ENCODE measurements at regions not wholly inside any gene's neighbourhood (a gene's known extent, or its start where the extent isn't known, plus 50 kb on each side); places are given as distances from the start of the nearest gene placed in this dataset.

DNA sequence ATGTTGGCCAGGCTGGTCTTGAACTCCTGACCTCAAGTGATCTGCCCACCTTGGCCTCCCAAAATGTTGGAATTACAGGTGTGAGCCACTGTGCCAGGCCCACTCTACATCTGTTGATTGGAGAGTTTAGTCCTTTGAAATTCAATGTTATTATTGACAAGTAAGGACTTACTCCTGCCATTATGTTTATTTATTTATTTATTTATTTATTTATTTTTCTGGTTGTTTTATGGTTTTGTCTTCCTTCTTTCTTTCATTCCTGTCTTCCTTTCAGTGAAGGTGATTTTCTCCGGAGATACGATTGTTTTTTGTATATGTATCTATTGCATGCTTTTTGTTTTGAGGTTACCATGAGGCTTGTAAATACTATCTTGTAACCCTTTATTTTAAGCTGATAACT lies 602.6 kb downstream of the EPM2A start (continued):
- TF ChIP-seq, protein P1, sequence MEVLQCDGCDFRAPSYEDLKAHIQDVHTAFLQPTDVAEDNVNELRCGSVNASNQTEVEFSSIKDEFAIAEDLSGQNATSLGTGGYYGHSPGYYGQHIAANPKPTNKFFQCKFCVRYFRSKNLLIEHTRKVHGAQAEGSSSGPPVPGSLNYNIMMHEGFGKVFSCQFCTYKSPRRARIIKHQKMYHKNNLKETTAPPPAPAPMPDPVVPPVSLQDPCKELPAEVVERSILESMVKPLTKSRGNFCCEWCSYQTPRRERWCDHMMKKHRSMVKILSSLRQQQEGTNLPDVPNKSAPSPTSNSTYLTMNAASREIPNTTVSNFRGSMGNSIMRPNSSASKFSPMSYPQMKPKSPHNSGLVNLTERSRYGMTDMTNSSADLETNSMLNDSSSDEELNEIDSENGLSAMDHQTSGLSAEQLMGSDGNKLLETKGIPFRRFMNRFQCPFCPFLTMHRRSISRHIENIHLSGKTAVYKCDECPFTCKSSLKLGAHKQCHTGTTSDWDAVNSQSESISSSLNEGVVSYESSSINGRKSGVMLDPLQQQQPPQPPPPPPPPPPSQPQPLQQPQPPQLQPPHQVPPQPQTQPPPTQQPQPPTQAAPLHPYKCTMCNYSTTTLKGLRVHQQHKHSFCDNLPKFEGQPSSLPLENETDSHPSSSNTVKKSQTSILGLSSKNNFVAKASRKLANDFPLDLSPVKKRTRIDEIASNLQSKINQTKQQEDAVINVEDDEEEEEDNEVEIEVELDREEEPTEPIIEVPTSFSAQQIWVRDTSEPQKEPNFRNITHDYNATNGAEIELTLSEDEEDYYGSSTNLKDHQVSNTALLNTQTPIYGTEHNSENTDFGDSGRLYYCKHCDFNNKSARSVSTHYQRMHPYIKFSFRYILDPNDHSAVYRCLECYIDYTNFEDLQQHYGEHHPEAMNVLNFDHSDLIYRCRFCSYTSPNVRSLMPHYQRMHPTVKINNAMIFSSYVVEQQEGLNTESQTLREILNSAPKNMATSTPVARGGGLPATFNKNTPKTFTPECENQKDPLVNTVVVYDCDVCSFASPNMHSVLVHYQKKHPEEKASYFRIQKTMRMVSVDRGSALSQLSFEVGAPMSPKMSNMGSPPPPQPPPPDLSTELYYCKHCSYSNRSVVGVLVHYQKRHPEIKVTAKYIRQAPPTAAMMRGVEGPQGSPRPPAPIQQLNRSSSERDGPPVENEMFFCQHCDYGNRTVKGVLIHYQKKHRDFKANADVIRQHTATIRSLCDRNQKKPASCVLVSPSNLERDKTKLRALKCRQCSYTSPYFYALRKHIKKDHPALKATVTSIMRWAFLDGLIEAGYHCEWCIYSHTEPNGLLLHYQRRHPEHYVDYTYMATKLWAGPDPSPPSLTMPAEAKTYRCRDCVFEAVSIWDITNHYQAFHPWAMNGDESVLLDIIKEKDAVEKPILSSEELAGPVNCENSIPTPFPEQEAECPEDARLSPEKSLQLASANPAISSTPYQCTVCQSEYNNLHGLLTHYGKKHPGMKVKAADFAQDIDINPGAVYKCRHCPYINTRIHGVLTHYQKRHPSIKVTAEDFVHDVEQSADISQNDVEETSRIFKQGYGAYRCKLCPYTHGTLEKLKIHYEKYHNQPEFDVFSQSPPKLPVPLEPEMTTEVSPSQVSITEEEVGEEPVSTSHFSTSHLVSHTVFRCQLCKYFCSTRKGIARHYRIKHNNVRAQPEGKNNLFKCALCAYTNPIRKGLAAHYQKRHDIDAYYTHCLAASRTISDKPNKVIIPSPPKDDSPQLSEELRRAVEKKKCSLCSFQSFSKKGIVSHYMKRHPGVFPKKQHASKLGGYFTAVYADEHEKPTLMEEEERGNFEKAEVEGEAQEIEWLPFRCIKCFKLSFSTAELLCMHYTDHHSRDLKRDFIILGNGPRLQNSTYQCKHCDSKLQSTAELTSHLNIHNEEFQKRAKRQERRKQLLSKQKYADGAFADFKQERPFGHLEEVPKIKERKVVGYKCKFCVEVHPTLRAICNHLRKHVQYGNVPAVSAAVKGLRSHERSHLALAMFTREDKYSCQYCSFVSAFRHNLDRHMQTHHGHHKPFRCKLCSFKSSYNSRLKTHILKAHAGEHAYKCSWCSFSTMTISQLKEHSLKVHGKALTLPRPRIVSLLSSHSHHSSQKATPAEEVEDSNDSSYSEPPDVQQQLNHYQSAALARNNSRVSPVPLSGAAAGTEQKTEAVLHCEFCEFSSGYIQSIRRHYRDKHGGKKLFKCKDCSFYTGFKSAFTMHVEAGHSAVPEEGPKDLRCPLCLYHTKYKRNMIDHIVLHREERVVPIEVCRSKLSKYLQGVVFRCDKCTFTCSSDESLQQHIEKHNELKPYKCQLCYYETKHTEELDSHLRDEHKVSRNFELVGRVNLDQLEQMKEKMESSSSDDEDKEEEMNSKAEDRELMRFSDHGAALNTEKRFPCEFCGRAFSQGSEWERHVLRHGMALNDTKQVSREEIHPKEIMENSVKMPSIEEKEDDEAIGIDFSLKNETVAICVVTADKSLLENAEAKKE (CRISPR knock-in tag; IDR thresholded peaks at IDR 0.05) = no peak
- TF ChIP-seq ZNF114 (CRISPR knock-in tag; IDR thresholded peaks at IDR 0.05) = no peak

DNA sequence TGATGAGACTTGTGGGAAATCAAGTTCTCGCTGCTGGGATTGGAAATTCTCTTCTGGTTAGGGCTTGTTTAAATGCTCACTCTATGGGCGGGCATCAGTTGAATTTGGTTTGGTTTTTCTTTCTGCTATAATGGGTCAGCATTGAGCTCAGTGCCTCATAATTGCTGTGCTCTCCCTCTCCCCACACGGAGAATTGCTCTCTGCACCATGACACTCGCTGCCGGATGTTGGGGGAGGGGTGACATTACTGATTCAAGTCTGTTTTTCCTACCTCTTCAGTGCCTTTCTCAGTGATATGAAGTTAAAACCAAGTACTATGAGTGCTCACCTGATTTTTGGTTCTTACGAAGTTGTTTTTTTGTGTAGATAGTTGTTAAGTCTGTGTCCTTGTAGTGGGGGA lies 599.6 kb downstream of the EPM2A start:
- no peaks in the 10 kb centered on the region for H3K27me3 Mint-ChIP-seq (ENCODE audit: insufficient read depth, low read depth, poor library complexity)
- no peaks in the 10 kb centered on the region for H4K20me1 ChIP-seq (replicated peaks; ENCODE audit: insufficient read depth)
- no peaks in the 10 kb centered on the region for H3K4me1 ChIP-seq (ENCODE audit: insufficient read depth)
- H3K4me1 Mint-ChIP-seq = peaks cover 11% of the 10 kb centered on the region; the same call in 2 of the 3 replicates
- no peaks in the 10 kb centered on the region; the same call in 1 of the 3 replicates for H3K9me3 Mint-ChIP-seq
- H3F3A ChIP-seq (replicated peaks; ENCODE audit: low read depth) = no peaks in the 10 kb centered on the region
- TF ChIP-seq, protein P2, sequence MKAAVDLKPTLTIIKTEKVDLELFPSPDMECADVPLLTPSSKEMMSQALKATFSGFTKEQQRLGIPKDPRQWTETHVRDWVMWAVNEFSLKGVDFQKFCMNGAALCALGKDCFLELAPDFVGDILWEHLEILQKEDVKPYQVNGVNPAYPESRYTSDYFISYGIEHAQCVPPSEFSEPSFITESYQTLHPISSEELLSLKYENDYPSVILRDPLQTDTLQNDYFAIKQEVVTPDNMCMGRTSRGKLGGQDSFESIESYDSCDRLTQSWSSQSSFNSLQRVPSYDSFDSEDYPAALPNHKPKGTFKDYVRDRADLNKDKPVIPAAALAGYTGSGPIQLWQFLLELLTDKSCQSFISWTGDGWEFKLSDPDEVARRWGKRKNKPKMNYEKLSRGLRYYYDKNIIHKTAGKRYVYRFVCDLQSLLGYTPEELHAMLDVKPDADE (IDR thresholded peaks at IDR 0.05) = no peak
- H3K4me3 ChIP-seq = no peak overlapping the region
- H3K27ac Mint-ChIP-seq = peak overlapping the region; percentile 74
- H3K36me3 ChIP-seq (ENCODE audit: insufficient read depth) = no peaks in the 10 kb centered on the region
- H3K4me2 ChIP-seq = no peak overlapping the region
- H3K4me3 Mint-ChIP-seq = no peak overlapping the region
- peak overlapping the region; percentile 64 for H2AFZ ChIP-seq
- no peaks in the 10 kb centered on the region for H3K36me3 Mint-ChIP-seq (ENCODE audit: low read depth)
- H3K79me2 ChIP-seq (replicated peaks; ENCODE audit: insufficient read depth) = no peaks in the 10 kb centered on the region
- DNase-seq (ENCODE audit: low spot score) = no peak
- H3K9me2 ChIP-seq (ENCODE audit: insufficient read depth) = no peaks in the 10 kb centered on the region
- ATAC-seq = no peak
- H3K27me3 ChIP-seq (ENCODE audit: insufficient read depth) = no peaks in the 10 kb centered on the region
- no peak overlapping the region for H3K27ac ChIP-seq (ENCODE audit: low read depth)

DNA sequence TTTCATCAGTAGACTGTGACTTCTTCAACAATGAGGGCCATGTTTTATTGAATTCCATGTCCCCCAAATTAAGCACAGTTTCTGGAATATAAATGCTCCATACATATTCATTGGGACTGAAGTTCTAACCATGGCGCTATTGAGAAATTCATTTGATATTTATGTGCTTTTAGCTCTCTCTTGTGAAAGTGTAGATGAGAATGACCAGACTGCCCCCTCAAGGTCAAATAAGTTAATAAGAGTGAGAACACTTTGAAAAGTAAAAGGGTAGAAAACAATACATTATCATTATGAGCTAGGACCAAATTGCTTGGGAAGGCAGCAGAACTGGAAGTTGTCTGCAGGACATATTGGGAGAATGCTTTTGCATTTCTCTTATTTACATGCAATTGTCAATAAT lies 597.9 kb downstream of the EPM2A start:
- H3K4me3 Mint-ChIP-seq = no peak overlapping the region
- Histone ChIP-seq H3K36me3 (ENCODE audit: insufficient read depth) (no peaks in the 10 kb centered on the region), H3K27ac (ENCODE audit: low read depth) (no peak overlapping the region), H3K27me3 (ENCODE audit: insufficient read depth) (no peaks in the 10 kb centered on the region), H3K4me3 (no peak overlapping the region), H2AFZ (no peak overlapping the region), H3K9me2 (ENCODE audit: insufficient read depth) (no peaks in the 10 kb centered on the region), H3K4me2 (no peak overlapping the region), H4K20me1 (replicated peaks; ENCODE audit: insufficient read depth) (no peaks in the 10 kb centered on the region), H3F3A (replicated peaks; ENCODE audit: low read depth) (no peaks in the 10 kb centered on the region), H3K79me2 (replicated peaks; ENCODE audit: insufficient read depth) (no peaks in the 10 kb centered on the region), H3K4me1 (ENCODE audit: insufficient read depth) (no peaks in the 10 kb centered on the region)
- no peak for ATAC-seq
- peak; percentile 49 for DNase-seq (ENCODE audit: low spot score)
- no peaks in the 10 kb centered on the region for H3K27me3 Mint-ChIP-seq (ENCODE audit: insufficient read depth, low read depth, poor library complexity)
- H3K4me1 Mint-ChIP-seq = peaks cover 11% of the 10 kb centered on the region; the same call in 2 of the 3 replicates
- no peaks in the 10 kb centered on the region for H3K36me3 Mint-ChIP-seq (ENCODE audit: low read depth)
- H3K9me3 Mint-ChIP-seq = no peaks in the 10 kb centered on the region; the same call in 2 of the 3 replicates
- TF ChIP-seq EZH2 (IDR thresholded peaks at IDR 0.05; ENCODE audit: low read depth, unreplicated experiment) = no peak
- no peak for TF ChIP-seq POLR2AphosphoS5 (IDR thresholded peaks at IDR 0.05; ENCODE audit: low read depth)
- TF ChIP-seq, protein P3, sequence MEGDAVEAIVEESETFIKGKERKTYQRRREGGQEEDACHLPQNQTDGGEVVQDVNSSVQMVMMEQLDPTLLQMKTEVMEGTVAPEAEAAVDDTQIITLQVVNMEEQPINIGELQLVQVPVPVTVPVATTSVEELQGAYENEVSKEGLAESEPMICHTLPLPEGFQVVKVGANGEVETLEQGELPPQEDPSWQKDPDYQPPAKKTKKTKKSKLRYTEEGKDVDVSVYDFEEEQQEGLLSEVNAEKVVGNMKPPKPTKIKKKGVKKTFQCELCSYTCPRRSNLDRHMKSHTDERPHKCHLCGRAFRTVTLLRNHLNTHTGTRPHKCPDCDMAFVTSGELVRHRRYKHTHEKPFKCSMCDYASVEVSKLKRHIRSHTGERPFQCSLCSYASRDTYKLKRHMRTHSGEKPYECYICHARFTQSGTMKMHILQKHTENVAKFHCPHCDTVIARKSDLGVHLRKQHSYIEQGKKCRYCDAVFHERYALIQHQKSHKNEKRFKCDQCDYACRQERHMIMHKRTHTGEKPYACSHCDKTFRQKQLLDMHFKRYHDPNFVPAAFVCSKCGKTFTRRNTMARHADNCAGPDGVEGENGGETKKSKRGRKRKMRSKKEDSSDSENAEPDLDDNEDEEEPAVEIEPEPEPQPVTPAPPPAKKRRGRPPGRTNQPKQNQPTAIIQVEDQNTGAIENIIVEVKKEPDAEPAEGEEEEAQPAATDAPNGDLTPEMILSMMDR (conservative IDR thresholded peaks at IDR 0.05; ENCODE audit: low read depth in 2 of 2) = peak; percentile 49 to 59
- no peak for TF ChIP-seq ZNF114 (CRISPR knock-in tag; IDR thresholded peaks at IDR 0.05)
- no peak overlapping the region for H3K27ac Mint-ChIP-seq

Measured in GM23338 (cell line).